Activated T-helper 17 cell treated with anti-CD3 and anti-CD28 coated beads, Interleukin-2, amount 50 U/mL, for 72 hours (primary cell): ENCODE measurements at regions not wholly inside any gene's neighbourhood (a gene's known extent, or its start where the extent isn't known, plus 50 kb on each side); places are given as distances from the start of the nearest gene placed in this dataset.

Source experiments
- ATAC-seq: fragments of 150-1000 bp; cut with Tn5 transposase; replicated peaks from 2 replicates; pipeline ENCODE4 v1.10.0; 2021; ENCODE audit warnings: mild to moderate bottlenecking, moderate library complexity
- H3K27ac Mint-ChIP-seq: one replicate; pipeline ENCODE4 v1.8.0; 2022; ENCODE audit warnings: mixed read lengths
- H3K27me3 Mint-ChIP-seq: one replicate; pipeline ENCODE4 v1.8.0; 2022; ENCODE audit warnings: mixed read lengths
- H3K36me3 Mint-ChIP-seq: one replicate; pipeline ENCODE4 v1.8.0; 2022; ENCODE audit warnings: low read depth, mild to moderate bottlenecking, mixed read lengths
- H3K4me1 Mint-ChIP-seq: one replicate; pipeline ENCODE4 v1.8.0; 2022; ENCODE audit warnings: mixed read lengths
- H3K4me3 Mint-ChIP-seq: one replicate; pipeline ENCODE4 v1.8.0; 2022; ENCODE audit warnings: mild to moderate bottlenecking, mixed read lengths
- H3K9me3 Mint-ChIP-seq: one replicate; pipeline ENCODE4 v1.8.0; 2022; ENCODE audit warnings: mixed read lengths

DNA sequence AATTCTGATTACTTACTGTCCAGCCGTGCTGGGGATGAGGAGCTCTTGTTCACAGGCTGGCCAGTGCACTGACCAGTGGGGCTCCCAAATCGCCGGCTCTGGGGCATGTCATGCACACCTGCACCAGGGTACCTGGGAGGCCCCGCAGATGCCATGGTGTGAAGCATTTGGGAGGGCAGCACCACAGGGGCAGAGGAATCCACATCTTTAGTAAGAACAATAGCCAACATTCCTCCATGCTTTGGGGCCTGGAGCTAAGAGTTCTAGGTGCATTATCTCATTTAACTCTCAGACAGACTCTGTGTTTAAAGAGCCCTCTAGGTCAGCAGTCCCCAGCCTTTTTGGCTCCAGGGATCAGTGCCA lies 104.2 kb downstream of the ACKR3 start:
- Mint-ChIP-seq H3K27ac (no peak overlapping the region), H3K27me3 (peaks cover 27% of the 10 kb centered on the region), H3K36me3 (no peaks in the 10 kb centered on the region), H3K9me3 (no peaks in the 10 kb centered on the region), H3K4me1 (no peaks in the 10 kb centered on the region), H3K4me3 (no peak overlapping the region)
- no peak for ATAC-seq

- H3K9me3 Mint-ChIP-seq = no peaks in the 10 kb centered on the region
- H3K27me3 Mint-ChIP-seq = peaks cover 31% of the 10 kb centered on the region
These were observed 104.6 kb downstream of the ACKR3 start for GRCh38 chr2:236674238-236674637.

GRCh38 chr2:236674646-236675045 lies 105.0 kb downstream of the ACKR3 start:
- H3K36me3 Mint-ChIP-seq = no peaks in the 10 kb centered on the region
- no peak overlapping the region for H3K4me3 Mint-ChIP-seq
- no peaks in the 10 kb centered on the region for H3K4me1 Mint-ChIP-seq
- H3K27me3 Mint-ChIP-seq = peaks cover 33% of the 10 kb centered on the region
- no peak for ATAC-seq
- no peaks in the 10 kb centered on the region for H3K9me3 Mint-ChIP-seq
- no peak overlapping the region for H3K27ac Mint-ChIP-seq

More at GRCh38 chr2:236674238-236674637, 104.6 kb downstream of the ACKR3 start:
- H3K36me3 Mint-ChIP-seq = no peaks in the 10 kb centered on the region
- no peak for ATAC-seq
- no peak overlapping the region for H3K4me3 Mint-ChIP-seq
- no peaks in the 10 kb centered on the region for H3K4me1 Mint-ChIP-seq
- no peak overlapping the region for H3K27ac Mint-ChIP-seq

GRCh38 chr2:236675051-236675450 lies 105.4 kb downstream of the ACKR3 start:
- Mint-ChIP-seq H3K27me3 (peaks cover 33% of the 10 kb centered on the region), H3K36me3 (no peaks in the 10 kb centered on the region), H3K4me1 (no peaks in the 10 kb centered on the region), H3K9me3 (no peaks in the 10 kb centered on the region), H3K4me3 (no peak overlapping the region), H3K27ac (no peak overlapping the region)
- ATAC-seq = no peak

- H3K36me3 Mint-ChIP-seq = no peaks in the 10 kb centered on the region
- no peak overlapping the region for H3K4me3 Mint-ChIP-seq
- H3K27me3 Mint-ChIP-seq = peaks cover 33% of the 10 kb centered on the region
- no peak overlapping the region for H3K27ac Mint-ChIP-seq
- ATAC-seq = no peak
- H3K9me3 Mint-ChIP-seq = no peaks in the 10 kb centered on the region
- H3K4me1 Mint-ChIP-seq = no peaks in the 10 kb centered on the region
These were observed 105.9 kb downstream of the ACKR3 start for GRCh38 chr2:236675526-236675925.

GRCh38 chr2:236676136-236676873 lies 106.7 kb downstream of the ACKR3 start:
- Mint-ChIP-seq H3K4me1 (no peaks in the 10 kb centered on the region), H3K36me3 (no peaks in the 10 kb centered on the region), H3K9me3 (no peaks in the 10 kb centered on the region), H3K27ac (no peak overlapping the region), H3K4me3 (no peak overlapping the region), H3K27me3 (peaks cover 32% of the 10 kb centered on the region)
- no peak for ATAC-seq

DNA sequence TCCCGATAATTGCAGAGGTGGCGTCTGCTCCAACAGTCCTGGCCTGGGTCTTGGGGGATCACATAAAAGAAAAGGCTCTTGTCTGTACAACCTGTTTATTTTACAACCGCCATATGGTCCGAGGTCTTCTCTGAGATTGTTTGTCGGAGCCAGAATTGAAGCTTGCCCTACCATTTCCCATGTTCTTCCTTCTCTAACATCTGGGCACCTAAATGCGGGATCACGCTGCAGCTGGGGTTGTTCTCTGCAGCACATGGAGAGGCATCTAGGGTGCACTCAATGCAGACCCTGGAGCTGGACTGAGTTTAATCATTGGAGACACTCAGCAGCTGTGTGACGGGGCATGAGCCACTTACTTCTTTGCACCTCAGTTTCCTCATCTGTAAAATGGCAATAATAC lies 107.7 kb downstream of the ACKR3 start:
- no peaks in the 10 kb centered on the region for H3K4me1 Mint-ChIP-seq
- ATAC-seq = no peak
- peaks cover 32% of the 10 kb centered on the region for H3K27me3 Mint-ChIP-seq
- H3K36me3 Mint-ChIP-seq = no peaks in the 10 kb centered on the region
- H3K4me3 Mint-ChIP-seq = no peak overlapping the region
- H3K9me3 Mint-ChIP-seq = no peaks in the 10 kb centered on the region
- H3K27ac Mint-ChIP-seq = no peak overlapping the region

DNA sequence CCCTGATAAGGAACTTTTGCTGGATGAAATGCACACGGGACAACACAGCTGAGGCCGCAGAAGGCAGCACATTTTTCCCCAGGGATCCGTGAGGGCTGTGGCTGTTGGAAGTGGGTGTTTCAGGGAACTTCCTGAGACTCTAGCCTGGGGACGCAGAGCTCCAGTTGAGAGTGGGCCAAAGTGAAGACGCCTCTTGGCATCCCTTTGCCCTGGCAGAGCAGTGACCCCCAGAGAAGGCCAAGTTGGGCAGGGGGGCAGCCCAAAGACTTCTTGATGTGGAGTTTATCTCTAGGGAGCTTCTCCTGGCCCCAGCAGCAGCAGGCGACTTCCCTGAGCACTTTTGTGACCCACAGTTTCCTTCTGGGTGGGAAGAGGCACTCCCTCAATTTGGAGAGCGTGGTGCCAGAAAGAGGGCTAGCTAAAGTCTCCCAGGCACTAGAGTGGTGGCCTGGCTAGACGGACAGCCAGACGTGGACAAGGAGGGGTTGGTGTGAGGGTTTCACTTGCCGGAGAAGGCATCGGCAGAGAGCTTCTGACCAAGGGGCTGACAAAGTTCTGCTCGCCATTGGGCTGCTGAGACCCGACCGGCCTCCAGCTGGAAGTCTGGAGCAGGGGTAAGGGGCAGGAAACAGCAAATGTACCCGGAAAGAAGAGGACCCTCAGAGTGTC lies 108.8 kb downstream of the ACKR3 start:
- Mint-ChIP-seq H3K9me3 (no peaks in the 10 kb centered on the region), H3K27me3 (peaks cover 27% of the 10 kb centered on the region), H3K27ac (no peak overlapping the region), H3K4me3 (no peak overlapping the region), H3K36me3 (no peaks in the 10 kb centered on the region), H3K4me1 (no peaks in the 10 kb centered on the region)
- no peak for ATAC-seq

- Mint-ChIP-seq H3K9me3 (no peaks in the 10 kb centered on the region), H3K4me1 (no peaks in the 10 kb centered on the region), H3K4me3 (no peak overlapping the region), H3K27ac (no peak overlapping the region), H3K36me3 (no peaks in the 10 kb centered on the region), H3K27me3 (peaks cover 27% of the 10 kb centered on the region)
- no peak for ATAC-seq
These were observed 110.5 kb downstream of the ACKR3 start for GRCh38 chr2:236679884-236680860.

GRCh38 chr2:236682651-236683422 lies 113.2 kb downstream of the ACKR3 start:
- H3K27ac Mint-ChIP-seq = no peak overlapping the region
- no peak for ATAC-seq
- no peaks in the 10 kb centered on the region for H3K36me3 Mint-ChIP-seq
- no peaks in the 10 kb centered on the region for H3K9me3 Mint-ChIP-seq
- no peak overlapping the region for H3K4me3 Mint-ChIP-seq
- no peaks in the 10 kb centered on the region for H3K4me1 Mint-ChIP-seq
- H3K27me3 Mint-ChIP-seq = peaks cover 19% of the 10 kb centered on the region

- H3K4me3 Mint-ChIP-seq = no peak overlapping the region
These were observed 115.1 kb downstream of the ACKR3 start for GRCh38 chr2:236684504-236685256.

GRCh38 chr2:236685361-236685760 lies 115.7 kb downstream of the ACKR3 start:
- Mint-ChIP-seq H3K4me1 (no peaks in the 10 kb centered on the region), H3K36me3 (no peaks in the 10 kb centered on the region), H3K27ac (no peak overlapping the region), H3K9me3 (no peaks in the 10 kb centered on the region), H3K4me3 (no peak overlapping the region), H3K27me3 (peaks cover 11% of the 10 kb centered on the region)
- ATAC-seq = no peak

More at GRCh38 chr2:236684504-236685256, 115.1 kb downstream of the ACKR3 start:
- no peaks in the 10 kb centered on the region for H3K4me1 Mint-ChIP-seq
- no peaks in the 10 kb centered on the region for H3K9me3 Mint-ChIP-seq
- no peaks in the 10 kb centered on the region for H3K36me3 Mint-ChIP-seq
- peaks cover 11% of the 10 kb centered on the region for H3K27me3 Mint-ChIP-seq
- H3K27ac Mint-ChIP-seq = no peak overlapping the region
- ATAC-seq = no peak

DNA sequence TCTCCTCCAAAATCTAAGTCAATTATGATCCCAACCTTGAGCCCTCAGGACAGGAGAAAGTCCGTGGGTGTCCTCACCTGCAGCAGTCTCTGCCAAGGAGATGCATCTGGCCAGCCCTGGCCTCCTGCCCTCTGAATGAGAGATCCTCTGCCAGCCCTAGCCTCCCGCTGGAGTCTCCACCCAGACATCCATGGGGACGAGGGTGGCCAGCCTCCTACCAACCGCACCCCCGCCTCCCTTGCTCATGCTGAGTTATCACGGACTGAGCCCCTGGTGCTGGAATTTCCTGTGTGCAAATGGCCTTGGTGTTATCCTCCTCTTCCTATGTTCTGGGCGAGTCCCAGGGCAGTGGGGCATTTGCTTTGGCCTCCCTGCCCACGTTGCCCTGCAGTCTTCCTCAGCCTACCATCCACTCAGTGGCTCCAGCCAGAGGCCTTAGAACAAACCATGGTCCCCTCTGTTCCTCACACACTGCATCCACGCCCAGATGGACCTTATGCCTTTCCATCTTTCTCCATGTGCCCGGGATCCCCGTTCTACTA lies 116.4 kb downstream of the ACKR3 start:
- H3K9me3 Mint-ChIP-seq = no peaks in the 10 kb centered on the region
- peaks cover 13% of the 10 kb centered on the region for H3K27me3 Mint-ChIP-seq
- H3K4me3 Mint-ChIP-seq = no peak overlapping the region
- no peak for ATAC-seq
- H3K4me1 Mint-ChIP-seq = no peaks in the 10 kb centered on the region
- no peak overlapping the region for H3K27ac Mint-ChIP-seq
- no peaks in the 10 kb centered on the region for H3K36me3 Mint-ChIP-seq
